SW480 (cell line): ENCODE measurements at regions not wholly inside any gene's neighbourhood (a gene's known extent, or its start where the extent isn't known, plus 50 kb on each side); places are given as distances from the start of the nearest gene placed in this dataset.

ENCODE experiments used
- DNase-seq: peaks from one replicate; pipeline ENCODE4 v3.0.0-alpha.2; 2016; ENCODE audit warnings: low spot score

DNA sequence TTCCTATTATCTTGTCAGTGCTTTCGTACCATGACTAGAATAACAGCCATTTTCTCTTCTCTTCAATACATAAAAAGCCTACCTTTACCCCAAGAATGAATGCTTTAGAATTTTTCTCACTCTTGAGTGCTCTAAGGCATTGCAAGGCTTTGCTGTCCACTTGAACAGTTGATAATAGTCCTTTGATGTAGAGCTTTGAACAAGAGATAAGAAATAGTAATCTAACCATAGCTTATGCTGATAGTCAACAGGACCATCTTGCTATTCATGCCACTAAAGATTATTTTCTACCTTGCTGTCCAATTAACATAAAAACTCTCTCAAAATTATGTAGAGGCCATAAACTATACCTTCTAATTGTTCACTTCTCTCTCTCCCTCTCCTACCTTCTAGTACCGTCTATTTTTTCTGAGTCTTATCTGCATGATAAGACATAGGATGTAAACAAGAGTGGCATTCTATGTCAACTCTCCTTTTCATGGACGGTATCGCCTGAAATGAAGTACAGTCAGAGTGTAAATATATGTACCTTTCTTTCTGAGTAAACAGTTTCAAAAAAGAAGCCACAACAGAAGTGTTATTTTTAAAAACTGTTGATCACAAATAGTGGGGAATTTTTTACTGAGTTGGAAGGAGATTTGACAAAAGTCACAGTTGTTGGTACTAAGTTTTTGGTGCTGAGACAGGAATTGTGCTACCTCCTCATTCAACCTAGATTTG is 297.9 kb downstream of the NDFIP2 start:
- no peak for DNase-seq

GRCh38 chr13:79777504-79777903 is 296.5 kb downstream of the NDFIP2 start:
- no peak for DNase-seq

- peak; percentile 61 for DNase-seq
Observed at GRCh38 chr13:79776531-79777295, 295.8 kb downstream of the NDFIP2 start.

DNA sequence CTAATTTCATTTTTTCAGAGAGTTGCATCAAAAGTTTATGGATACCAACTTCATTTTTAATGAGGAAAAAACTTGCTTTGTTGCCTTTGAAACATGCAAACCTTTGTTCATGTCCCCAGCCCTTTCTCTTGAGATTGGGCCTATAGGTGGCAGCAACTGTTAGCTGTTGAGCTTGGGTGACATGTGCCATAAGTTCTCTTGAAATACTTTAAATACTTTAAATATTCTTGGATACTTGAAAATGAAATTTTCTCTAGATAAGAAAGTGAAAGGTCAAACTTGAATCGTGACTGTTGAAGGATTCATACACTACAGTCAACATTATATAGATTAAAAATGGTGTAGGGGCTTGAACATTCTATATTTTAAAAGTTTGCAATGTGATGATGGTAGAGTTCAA is 294.9 kb downstream of the NDFIP2 start:
- DNase-seq, result peak; percentile 59

DNA sequence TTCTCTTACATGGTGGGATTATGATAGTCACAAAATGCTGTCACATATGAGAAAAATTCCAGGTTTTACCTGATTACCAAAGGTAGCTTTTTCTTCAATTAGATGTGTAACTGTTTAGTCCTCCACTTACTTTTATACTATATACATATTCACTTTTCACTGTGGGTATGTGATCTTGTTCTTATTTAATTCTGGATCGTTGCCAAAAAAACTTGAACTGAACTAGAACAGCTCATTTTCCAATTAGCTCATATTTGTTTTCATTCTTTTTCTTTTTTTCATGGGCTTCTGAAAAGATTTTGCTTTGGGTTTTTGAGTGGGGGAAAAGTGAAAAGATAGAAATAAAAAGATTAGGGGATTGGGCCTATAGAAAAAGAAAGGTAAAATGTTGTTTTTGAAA is 291.9 kb downstream of the NDFIP2 start:
- DNase-seq, result no peak

DNA sequence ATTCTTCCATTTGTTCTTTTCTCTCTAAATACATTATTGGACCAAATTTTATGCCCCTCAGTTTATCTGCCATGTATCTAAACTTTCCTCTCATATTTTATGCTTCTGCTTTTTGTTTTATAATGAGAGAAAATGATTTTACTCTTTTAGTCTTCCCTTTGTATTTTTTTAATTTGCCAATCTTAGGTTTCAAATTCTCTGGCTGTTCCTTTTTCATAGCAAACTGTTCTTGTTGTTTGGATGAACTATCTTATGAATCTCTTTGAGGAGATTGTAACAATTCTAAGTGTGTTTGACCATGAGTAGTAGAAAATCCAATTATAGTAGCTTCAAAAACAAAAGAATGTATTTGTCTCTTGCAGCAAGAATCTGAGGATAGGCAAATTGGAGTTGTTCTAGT is 290.5 kb downstream of the NDFIP2 start:
- no peak for DNase-seq

DNA sequence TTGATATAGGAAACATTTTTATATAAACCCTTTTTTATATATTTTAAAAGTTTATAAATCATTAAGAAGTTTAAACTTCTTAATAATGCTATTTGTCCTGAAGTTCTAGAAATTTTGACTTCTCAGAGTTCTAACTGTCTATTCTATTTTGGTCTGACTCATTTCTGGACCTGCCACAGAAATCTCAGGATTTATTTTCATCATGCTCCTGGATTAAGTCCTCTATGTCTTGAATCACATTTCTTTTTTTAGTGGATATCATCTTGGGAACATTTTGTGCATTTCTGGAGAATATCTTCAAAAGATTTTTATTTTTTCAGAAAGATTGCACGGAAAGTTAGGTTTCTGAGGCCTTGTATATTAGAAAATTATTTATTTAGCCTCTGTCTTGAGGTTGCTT is 289.1 kb downstream of the NDFIP2 start:
- no peak for DNase-seq

- DNase-seq, result no peak
Observed at GRCh38 chr13:79767126-79767525, 286.2 kb downstream of the NDFIP2 start.

DNA sequence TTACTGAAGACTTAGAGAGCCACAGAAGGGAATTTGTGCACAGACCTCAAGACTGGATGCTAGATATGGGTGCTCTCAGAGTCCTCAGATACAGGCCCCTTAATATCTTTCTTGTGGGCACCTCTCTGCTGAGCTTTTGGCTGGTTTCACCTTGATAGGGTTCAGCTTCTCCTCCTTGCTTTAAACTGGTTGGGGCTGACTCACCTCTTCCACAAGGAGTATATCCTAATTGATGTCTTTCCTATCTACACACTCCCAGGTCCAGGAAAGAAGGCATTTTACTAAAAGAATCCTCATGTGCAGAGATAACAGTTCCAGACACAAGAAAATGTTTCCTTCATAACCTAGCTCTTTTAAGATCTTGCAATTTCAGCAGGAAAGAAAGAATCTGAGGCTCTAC is 284.4 kb downstream of the NDFIP2 start:
- DNase-seq, result no peak

DNA sequence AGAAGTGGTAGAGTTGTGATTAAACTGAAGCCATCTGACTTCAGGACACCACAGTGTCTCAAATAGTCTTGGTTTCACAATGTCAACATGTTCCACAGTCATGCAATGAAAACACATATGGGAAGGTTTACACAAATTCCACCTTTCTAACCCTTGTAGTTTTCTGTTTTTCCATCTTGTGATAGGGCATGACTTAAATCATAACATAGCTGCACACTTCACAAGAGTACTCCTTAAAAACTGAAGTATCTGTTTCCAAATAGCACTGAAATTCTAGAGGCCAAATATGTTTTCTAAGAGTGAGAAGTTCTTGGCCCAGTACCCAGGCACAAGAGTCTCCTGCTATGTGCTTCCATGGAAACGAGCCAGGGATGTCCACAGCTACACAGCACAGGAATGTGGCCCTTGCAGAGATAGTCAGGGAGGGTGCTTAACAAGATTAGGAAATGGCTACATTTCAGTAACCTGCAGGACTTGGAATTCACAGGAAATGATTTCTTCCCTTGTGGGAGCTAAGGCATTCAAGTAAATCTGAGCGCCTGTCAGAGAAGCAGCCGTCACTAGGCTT is 269.1 kb downstream of the NDFIP2 start:
- DNase-seq, result no peak

- DNase-seq, result no peak
Observed at GRCh38 chr13:79749566-79749965, 268.6 kb downstream of the NDFIP2 start.

- DNase-seq, result no peak
Observed at GRCh38 chr13:79745081-79745480, 264.1 kb downstream of the NDFIP2 start.

DNA sequence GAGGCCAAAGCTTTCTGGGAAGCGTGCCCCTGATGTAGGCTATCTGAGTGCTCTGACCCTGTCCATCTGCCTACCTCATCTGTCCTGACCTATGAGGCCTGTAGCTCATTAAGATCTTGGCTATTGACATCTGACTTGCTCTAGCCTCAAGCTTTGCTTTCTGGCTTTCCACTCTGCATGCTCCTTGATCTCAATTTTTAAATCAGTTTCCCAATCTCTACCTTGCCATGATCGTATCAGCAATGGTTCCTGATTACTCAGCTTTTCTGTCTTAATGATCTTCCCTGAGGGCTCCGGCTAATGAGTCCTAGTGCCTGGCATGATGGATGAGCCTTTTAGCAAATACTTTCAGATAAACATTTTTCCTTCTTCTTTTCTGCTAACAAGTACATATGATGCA is 262.0 kb downstream of the NDFIP2 start:
- no peak for DNase-seq

DNA sequence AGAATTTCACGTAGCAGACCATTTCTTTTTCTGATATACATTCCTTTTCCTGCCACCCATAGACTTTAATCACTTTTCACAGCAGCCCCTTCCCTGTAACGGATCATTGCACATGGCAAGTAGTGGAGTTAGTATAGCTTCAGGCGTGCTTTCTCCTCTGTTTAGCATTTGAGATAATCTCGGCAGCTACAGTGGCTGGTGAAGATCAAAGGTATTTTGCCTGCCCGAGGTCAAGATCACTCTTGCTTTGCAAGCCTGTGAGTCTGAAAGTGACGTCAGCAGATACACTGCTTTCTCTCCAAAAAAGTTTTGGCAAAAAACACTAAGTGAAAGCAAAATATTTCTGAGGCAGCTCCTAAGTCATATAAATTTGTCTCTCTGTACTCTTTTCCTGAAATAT is 260.0 kb downstream of the NDFIP2 start:
- DNase-seq, result peak; percentile 13

DNA sequence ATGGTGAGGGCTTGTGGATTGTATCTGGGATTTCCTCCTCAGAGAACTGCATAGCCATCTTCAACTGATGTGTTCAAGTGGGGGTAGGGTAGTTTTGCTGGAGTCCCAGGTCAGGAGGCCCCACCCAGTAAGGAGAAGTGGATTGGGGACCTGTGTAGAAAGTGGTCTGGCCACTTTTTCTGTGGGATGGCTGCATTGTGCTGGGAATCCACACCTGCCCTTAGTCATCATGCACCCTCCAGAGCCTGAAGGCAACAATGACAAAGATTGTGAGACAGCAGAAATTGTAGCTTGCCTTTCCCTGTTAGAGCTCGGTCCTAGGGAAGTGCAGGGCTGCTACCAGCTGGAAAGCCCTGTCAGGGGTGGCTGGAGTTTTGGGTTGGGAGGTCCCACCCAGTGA is 255.4 kb downstream of the NDFIP2 start:
- no peak for DNase-seq

DNA sequence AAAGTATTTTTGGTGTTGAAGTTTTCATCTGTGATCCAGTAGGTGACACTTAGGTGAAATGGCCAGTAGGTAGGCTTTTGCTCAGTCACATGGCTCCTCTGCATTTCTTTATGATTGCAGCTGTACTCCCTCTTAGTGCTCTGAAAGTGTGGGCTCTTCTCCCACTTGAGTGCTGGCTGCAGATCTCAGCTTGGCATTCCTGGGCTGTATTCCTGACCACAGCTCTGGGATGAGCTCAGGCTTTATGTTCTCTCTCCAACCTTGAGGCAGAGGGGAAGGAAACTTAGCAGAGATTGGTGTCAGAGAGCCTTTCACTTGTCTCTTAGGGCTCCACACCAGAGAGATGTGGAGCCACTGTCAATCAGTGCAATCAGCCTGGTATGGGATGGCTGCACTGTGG is 254.3 kb downstream of the NDFIP2 start:
- no peak for DNase-seq

DNA sequence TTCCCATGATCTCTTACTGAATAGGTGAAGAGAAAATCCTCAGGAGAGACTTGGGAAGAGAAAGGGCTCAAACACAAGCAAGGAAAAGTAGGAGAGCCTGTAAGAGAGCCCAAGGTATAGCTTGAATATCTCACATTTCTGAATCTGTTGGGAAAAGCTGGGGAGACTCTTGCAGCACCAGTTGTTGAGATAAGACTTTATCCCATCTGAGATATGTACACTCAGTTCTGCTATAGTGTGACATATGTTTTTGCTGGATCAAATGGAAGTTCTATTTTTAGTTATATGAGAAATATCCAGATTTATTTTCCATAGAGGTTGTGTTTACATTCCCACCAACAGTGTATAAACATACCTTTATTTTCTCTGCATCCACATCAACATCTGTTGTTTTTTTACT is 246.1 kb downstream of the NDFIP2 start:
- DNase-seq, result no peak

GRCh38 chr13:79725841-79726240 is 244.9 kb downstream of the NDFIP2 start:
- no peak for DNase-seq

- DNase-seq, result peak; percentile 88
Observed at GRCh38 chr13:79724348-79725103, 243.6 kb downstream of the NDFIP2 start.

DNA sequence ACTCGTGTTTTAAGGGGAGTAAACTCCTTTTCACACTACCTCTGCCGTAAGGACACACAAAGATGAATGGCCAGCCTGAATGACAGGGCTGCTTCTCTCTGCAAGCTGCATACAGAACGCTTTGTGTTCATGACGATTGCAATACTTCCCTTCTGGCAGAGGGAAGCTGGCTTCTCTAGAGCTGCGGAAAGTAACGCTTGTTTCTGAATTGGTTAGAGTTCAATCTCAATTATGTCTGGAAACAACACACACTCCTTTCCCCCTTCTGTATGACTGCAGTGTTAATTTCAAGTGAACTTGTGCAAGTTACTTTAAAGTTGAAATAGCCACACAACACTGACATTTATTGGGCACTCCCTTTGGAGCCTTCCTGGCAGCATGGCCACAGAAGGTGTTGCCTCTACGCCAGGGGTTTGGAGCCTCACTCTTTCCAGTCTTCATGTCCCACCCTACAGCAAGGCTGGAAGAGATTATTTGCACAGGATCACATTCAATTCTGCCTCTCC is 242.6 kb downstream of the NDFIP2 start:
- no peak for DNase-seq

DNA sequence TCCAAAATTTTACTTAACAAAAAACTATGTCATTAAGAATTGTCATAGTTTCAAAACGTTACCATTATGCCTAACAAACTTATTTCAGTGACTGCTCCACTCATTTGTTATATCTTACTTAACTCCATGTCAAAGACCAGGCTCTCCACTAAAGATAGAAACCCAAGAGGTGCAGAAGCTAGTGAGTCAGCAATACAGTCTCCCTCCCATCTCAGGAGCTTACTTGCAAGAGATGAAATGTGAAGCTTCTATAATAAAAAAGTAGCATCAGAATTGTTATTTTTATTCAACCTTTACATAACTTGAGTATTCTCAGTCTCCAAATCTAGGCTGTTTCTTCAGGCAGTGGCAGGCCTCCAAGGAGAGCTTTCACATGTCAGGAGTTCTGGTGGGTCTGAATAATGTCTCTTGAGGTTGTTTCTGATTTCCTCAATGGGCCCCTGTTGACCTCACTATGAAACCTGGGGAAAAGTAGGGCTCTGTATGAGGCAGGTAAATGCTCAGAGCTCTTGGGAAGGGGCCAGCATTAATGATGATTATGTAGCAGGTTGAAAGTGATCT is 242.0 kb downstream of the NDFIP2 start:
- DNase-seq, result no peak

- no peak for DNase-seq
Observed at GRCh38 chr13:79716191-79716590, 235.2 kb downstream of the NDFIP2 start.
